ENCODE measurements at regions not wholly inside any gene's neighbourhood (a gene's known extent, or its start where the extent isn't known, plus 50 kb on each side); places are given as distances from the start of the nearest gene placed in this dataset.

GRCh38 chr5:73254642-73255041, 81.6 kb downstream of the TMEM174 start:
- TF ChIP-seq LEF1 (IDR thresholded peaks at IDR 0.05; ENCODE audit: borderline replicate concordance) (no peak), SUZ12 (IDR thresholded peaks at IDR 0.05) (no peak), TARDBP (IDR thresholded peaks at IDR 0.05) (no peak), PKNOX1 (IDR thresholded peaks at IDR 0.05) (no peak), ARNT (IDR thresholded peaks at IDR 0.05) (no peak), FOXK2 (IDR thresholded peaks at IDR 0.05) (no peak), L3MBTL2 (conservative IDR thresholded peaks at IDR 0.05) (no peak), CTBP1 (IDR thresholded peaks at IDR 0.05; ENCODE audit: borderline replicate concordance) (no peak), BHLHE40 (IDR thresholded peaks at IDR 0.05; ENCODE audit: borderline replicate concordance) (no peak), FOXM1 (IDR thresholded peaks at IDR 0.05; ENCODE audit: borderline replicate concordance) (no peak), SP1 (IDR thresholded peaks at IDR 0.05) (no peak), NFRKB (IDR thresholded peaks at IDR 0.05) (no peak), FOXA1 (IDR thresholded peaks at IDR 0.05) (no peak), HDGF (IDR thresholded peaks at IDR 0.05; ENCODE audit: borderline replicate concordance) (no peak)
- no peak for DNase-seq (ENCODE audit: extremely low spot score)
- CTCF ChIA-PET: no interaction called here
- POLR2A ChIA-PET: no interaction called here

GRCh38 chr5:73253047-73253660, 80.2 kb downstream of the TMEM174 start:
- TF ChIP-seq FOXK2 (IDR thresholded peaks at IDR 0.05) (no peak), ARNT (IDR thresholded peaks at IDR 0.05) (no peak), SUZ12 (IDR thresholded peaks at IDR 0.05) (no peak), SP1 (IDR thresholded peaks at IDR 0.05) (no peak), CTBP1 (IDR thresholded peaks at IDR 0.05; ENCODE audit: borderline replicate concordance) (no peak), FOXM1 (IDR thresholded peaks at IDR 0.05; ENCODE audit: borderline replicate concordance) (no peak), FOXA1 (IDR thresholded peaks at IDR 0.05) (no peak), NFRKB (IDR thresholded peaks at IDR 0.05) (no peak), HDGF (IDR thresholded peaks at IDR 0.05; ENCODE audit: borderline replicate concordance) (no peak), PKNOX1 (IDR thresholded peaks at IDR 0.05) (no peak), TARDBP (IDR thresholded peaks at IDR 0.05) (no peak), ZNF384 (IDR thresholded peaks at IDR 0.05) (no peak), LEF1 (IDR thresholded peaks at IDR 0.05; ENCODE audit: borderline replicate concordance) (no peak), ELF4 (IDR thresholded peaks at IDR 0.05) (no peak), L3MBTL2 (conservative IDR thresholded peaks at IDR 0.05) (no peak), BHLHE40 (IDR thresholded peaks at IDR 0.05; ENCODE audit: borderline replicate concordance) (no peak)
- ChIA-PET POLR2A (no interaction called here), CTCF (no interaction called here)
- no peak for DNase-seq (ENCODE audit: extremely low spot score)

- no peak for DNase-seq (ENCODE audit: extremely low spot score)
- ChIA-PET CTCF (interaction anchor here (0.5 kb wide), 1 partner anchor 34 kb away, joined by 4 read pairs; no protein-coding TSS in a partner anchor), POLR2A (interaction anchor here (0.6 kb wide), 1 partner anchor 187 kb away, joined by 4 read pairs; no protein-coding TSS in a partner anchor)
- TF ChIP-seq L3MBTL2 (conservative IDR thresholded peaks at IDR 0.05): no peak
- no peak for TF ChIP-seq FOXM1 (IDR thresholded peaks at IDR 0.05; ENCODE audit: borderline replicate concordance)
- TF ChIP-seq CTBP1 (IDR thresholded peaks at IDR 0.05; ENCODE audit: borderline replicate concordance): no peak
- TF ChIP-seq FOXA1 (IDR thresholded peaks at IDR 0.05): no peak
- no peak for TF ChIP-seq HDGF (IDR thresholded peaks at IDR 0.05; ENCODE audit: borderline replicate concordance)
- no peak for TF ChIP-seq ZNF384 (IDR thresholded peaks at IDR 0.05)
- no peak for TF ChIP-seq TARDBP (IDR thresholded peaks at IDR 0.05)
- no peak for TF ChIP-seq ARNT (IDR thresholded peaks at IDR 0.05)
- no peak for TF ChIP-seq ELF4 (IDR thresholded peaks at IDR 0.05)
- no peak for TF ChIP-seq LEF1 (IDR thresholded peaks at IDR 0.05; ENCODE audit: borderline replicate concordance)
- TF ChIP-seq FOXK2 (IDR thresholded peaks at IDR 0.05): no peak
Observed at GRCh38 chr5:73250645-73251044, 77.7 kb downstream of the TMEM174 start.

- ChIA-PET POLR2A (no interaction called here), CTCF (interaction anchor here (0.6 kb wide), 1 partner anchor 503 kb away, joined by 3 read pairs; no protein-coding TSS in a partner anchor)
- no peak for DNase-seq (ENCODE audit: extremely low spot score)
- no peak for TF ChIP-seq L3MBTL2 (conservative IDR thresholded peaks at IDR 0.05)
- TF ChIP-seq PKNOX1 (IDR thresholded peaks at IDR 0.05): no peak
- TF ChIP-seq SUZ12 (IDR thresholded peaks at IDR 0.05): no peak
- no peak for TF ChIP-seq FOXK2 (IDR thresholded peaks at IDR 0.05)
- no peak for TF ChIP-seq LEF1 (IDR thresholded peaks at IDR 0.05; ENCODE audit: borderline replicate concordance)
- no peak for TF ChIP-seq CTBP1 (IDR thresholded peaks at IDR 0.05; ENCODE audit: borderline replicate concordance)
- TF ChIP-seq SP1 (IDR thresholded peaks at IDR 0.05): no peak
- TF ChIP-seq FOXA1 (IDR thresholded peaks at IDR 0.05): no peak
- no peak for TF ChIP-seq BHLHE40 (IDR thresholded peaks at IDR 0.05; ENCODE audit: borderline replicate concordance)
- TF ChIP-seq TARDBP (IDR thresholded peaks at IDR 0.05): no peak
- TF ChIP-seq FOXM1 (IDR thresholded peaks at IDR 0.05; ENCODE audit: borderline replicate concordance): no peak
- TF ChIP-seq NFRKB (IDR thresholded peaks at IDR 0.05): no peak
- TF ChIP-seq ZNF384 (IDR thresholded peaks at IDR 0.05): no peak
- no peak for TF ChIP-seq HDGF (IDR thresholded peaks at IDR 0.05; ENCODE audit: borderline replicate concordance)
- TF ChIP-seq ARNT (IDR thresholded peaks at IDR 0.05): no peak
- no peak for TF ChIP-seq ELF4 (IDR thresholded peaks at IDR 0.05)
Observed at GRCh38 chr5:73242735-73243134, 69.7 kb downstream of the TMEM174 start.

GRCh38 chr5:73238873-73239272, 65.9 kb downstream of the TMEM174 start:
- CTCF ChIA-PET: no interaction called here
- POLR2A ChIA-PET: no interaction called here
- DNase-seq (ENCODE audit: extremely low spot score): no peak
- TF ChIP-seq ARNT (IDR thresholded peaks at IDR 0.05) (no peak), ZNF384 (IDR thresholded peaks at IDR 0.05) (no peak), FOXM1 (IDR thresholded peaks at IDR 0.05; ENCODE audit: borderline replicate concordance) (no peak), SUZ12 (IDR thresholded peaks at IDR 0.05) (no peak), LEF1 (IDR thresholded peaks at IDR 0.05; ENCODE audit: borderline replicate concordance) (no peak), FOXK2 (IDR thresholded peaks at IDR 0.05) (no peak), SP1 (IDR thresholded peaks at IDR 0.05) (no peak), NFRKB (IDR thresholded peaks at IDR 0.05) (no peak), HDGF (IDR thresholded peaks at IDR 0.05; ENCODE audit: borderline replicate concordance) (no peak), FOXA1 (IDR thresholded peaks at IDR 0.05) (no peak), TARDBP (IDR thresholded peaks at IDR 0.05) (no peak), PKNOX1 (IDR thresholded peaks at IDR 0.05) (no peak), ELF4 (IDR thresholded peaks at IDR 0.05) (no peak), BHLHE40 (IDR thresholded peaks at IDR 0.05; ENCODE audit: borderline replicate concordance) (no peak), CTBP1 (IDR thresholded peaks at IDR 0.05; ENCODE audit: borderline replicate concordance) (no peak), L3MBTL2 (conservative IDR thresholded peaks at IDR 0.05) (no peak)

Measured in HEK293T (cell line).